Gastroesophageal sphincter (tissue), 3 donors: ENCODE measurements at regions not wholly inside any gene's neighbourhood (a gene's known extent, or its start where the extent isn't known, plus 50 kb on each side); places are given as distances from the start of the nearest gene placed in this dataset.

ENCODE experiments used
- EP300 ChIP-seq: sonication (generic); formaldehyde crosslinking; IDR thresholded peaks from one replicate; pipeline ENCODE4 v1.6.1; 2017; ENCODE audit warnings: antibody characterized with exemption, mild to moderate bottlenecking
- POLR2A ChIP-seq, 2 donors: fragments of 450-650 bp; IDR thresholded peaks; one replicate each; pipeline ENCODE4 v1.6.1; 2017; ENCODE audit warnings: antibody characterized with exemption in 2 of 2, mild to moderate bottlenecking in 2 of 2, moderate library complexity in 1 of 2
- TF ChIP-seq, protein P1 (sequence below), 4 experiments: fragments of 200-600 bp in 2 of 4; fragments of 450-650 bp in 2 of 4; sonication (generic) in 1 of 4; IDR thresholded peaks; one replicate each; pipeline ENCODE4 v1.5.1; 2017 to 2019; ENCODE audit warnings: antibody characterized with exemption in 4 of 4, mild to moderate bottlenecking in 2 of 4, moderate library complexity in 2 of 4

DNA sequence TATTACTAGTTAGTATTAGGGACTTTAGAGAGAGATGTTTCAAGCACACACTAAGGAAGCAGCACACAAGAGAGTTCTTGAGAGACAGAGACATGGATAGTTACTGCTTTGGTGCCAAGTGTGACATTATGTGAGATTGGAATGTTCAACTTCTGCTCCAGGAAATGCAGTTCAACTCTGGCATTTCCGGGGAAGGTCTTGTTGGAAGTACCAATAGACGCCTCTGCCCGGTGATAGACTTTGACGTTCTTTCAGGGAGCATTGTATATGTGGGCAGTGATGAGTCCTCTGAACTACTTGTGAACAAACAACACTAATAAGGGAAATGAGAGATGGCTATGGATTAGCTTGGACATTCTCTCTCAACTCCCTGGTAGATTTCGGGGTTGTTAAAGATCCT lies 638.1 kb upstream of the BOD1L1 start:
- TF ChIP-seq, protein P1, sequence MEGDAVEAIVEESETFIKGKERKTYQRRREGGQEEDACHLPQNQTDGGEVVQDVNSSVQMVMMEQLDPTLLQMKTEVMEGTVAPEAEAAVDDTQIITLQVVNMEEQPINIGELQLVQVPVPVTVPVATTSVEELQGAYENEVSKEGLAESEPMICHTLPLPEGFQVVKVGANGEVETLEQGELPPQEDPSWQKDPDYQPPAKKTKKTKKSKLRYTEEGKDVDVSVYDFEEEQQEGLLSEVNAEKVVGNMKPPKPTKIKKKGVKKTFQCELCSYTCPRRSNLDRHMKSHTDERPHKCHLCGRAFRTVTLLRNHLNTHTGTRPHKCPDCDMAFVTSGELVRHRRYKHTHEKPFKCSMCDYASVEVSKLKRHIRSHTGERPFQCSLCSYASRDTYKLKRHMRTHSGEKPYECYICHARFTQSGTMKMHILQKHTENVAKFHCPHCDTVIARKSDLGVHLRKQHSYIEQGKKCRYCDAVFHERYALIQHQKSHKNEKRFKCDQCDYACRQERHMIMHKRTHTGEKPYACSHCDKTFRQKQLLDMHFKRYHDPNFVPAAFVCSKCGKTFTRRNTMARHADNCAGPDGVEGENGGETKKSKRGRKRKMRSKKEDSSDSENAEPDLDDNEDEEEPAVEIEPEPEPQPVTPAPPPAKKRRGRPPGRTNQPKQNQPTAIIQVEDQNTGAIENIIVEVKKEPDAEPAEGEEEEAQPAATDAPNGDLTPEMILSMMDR (IDR thresholded peaks at IDR 0.05) = no peak
- TF ChIP-seq POLR2A (IDR thresholded peaks at IDR 0.05) = no peak
- TF ChIP-seq EP300 = no peak
